ENCODE measurements at regions not wholly inside any gene's neighbourhood (a gene's known extent, or its start where the extent isn't known, plus 50 kb on each side); places are given as distances from the start of the nearest gene placed in this dataset.
A peak's percentile ranks its signal among the peaks of the same experiment; 100 is the strongest.

DNA sequence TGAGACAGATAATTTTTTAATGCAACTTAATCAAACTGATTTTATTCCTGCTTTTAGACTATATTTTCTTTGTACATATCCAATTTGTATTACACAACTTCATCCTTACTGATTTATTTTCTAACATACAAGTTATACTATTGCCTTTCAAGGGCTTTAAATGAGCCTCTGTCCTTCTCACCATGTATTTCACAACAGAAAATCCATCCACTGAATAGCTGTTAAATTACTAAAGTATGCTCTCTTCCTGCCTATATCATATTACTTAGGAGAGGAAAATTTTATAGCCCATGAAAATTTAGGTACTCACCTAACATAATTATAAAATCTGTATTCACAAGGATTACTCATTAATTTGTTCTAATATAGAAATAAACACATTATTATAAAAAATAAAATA lies 528.6 kb downstream of the ANKRD50 start:
- Histone ChIP-seq H3K9ac (ENCODE audit: low read length) (no peak overlapping the region), H3K36me3 (ENCODE audit: insufficient read depth, low read length) (no peaks in the 10 kb centered on the region), H3K9me3 (ENCODE audit: low read length) (no peaks in the 10 kb centered on the region), H3K4me3 (ENCODE audit: low read depth in 1 of 2, low read length in 2 of 2) (no peak overlapping the region), H3K27ac (ENCODE audit: low read depth, low read length) (no peak overlapping the region), H3K27me3 (ENCODE audit: control insufficient read depth in 1 of 2, insufficient read depth in 2 of 2, low read length in 2 of 2) (no peaks in the 10 kb centered on the region), H3K4me1 (ENCODE audit: insufficient read depth, low read length) (no peaks in the 10 kb centered on the region)

GRCh38 chr4:124184792-124185191 lies 527.7 kb downstream of the ANKRD50 start:
- H3K4me3 ChIP-seq (ENCODE audit: low read depth in 1 of 2, low read length in 2 of 2) = no peak overlapping the region
- no peaks in the 10 kb centered on the region for H3K9me3 ChIP-seq (ENCODE audit: low read length)
- H3K4me1 ChIP-seq (ENCODE audit: insufficient read depth, low read length) = peaks cover 9% of the 10 kb centered on the region
- H3K9ac ChIP-seq (ENCODE audit: low read length) = no peak overlapping the region
- H3K27me3 ChIP-seq (ENCODE audit: control insufficient read depth in 1 of 2, insufficient read depth in 2 of 2, low read length in 2 of 2) = no peaks in the 10 kb centered on the region
- no peaks in the 10 kb centered on the region for H3K36me3 ChIP-seq (ENCODE audit: insufficient read depth, low read length)
- H3K27ac ChIP-seq (ENCODE audit: low read depth, low read length) = no peak overlapping the region

GRCh38 chr4:124188595-124188994 lies 523.9 kb downstream of the ANKRD50 start:
- peak overlapping the region; percentile 17 for H3K27ac ChIP-seq (ENCODE audit: low read depth, low read length)
- H3K9ac ChIP-seq (ENCODE audit: low read length) = no peak overlapping the region
- H3K36me3 ChIP-seq (ENCODE audit: insufficient read depth, low read length) = no peaks in the 10 kb centered on the region
- no peaks in the 10 kb centered on the region for H3K9me3 ChIP-seq (ENCODE audit: low read length)
- H3K4me1 ChIP-seq (ENCODE audit: insufficient read depth, low read length) = peaks cover 13% of the 10 kb centered on the region
- H3K4me3 ChIP-seq (ENCODE audit: low read depth in 1 of 2, low read length in 2 of 2) = no peak overlapping the region
- H3K27me3 ChIP-seq (ENCODE audit: control insufficient read depth in 1 of 2, insufficient read depth in 2 of 2, low read length in 2 of 2) = no peaks in the 10 kb centered on the region

- Histone ChIP-seq H3K4me3 (ENCODE audit: low read depth in 1 of 2, low read length in 2 of 2) (no peak overlapping the region), H3K9me3 (ENCODE audit: low read length) (no peaks in the 10 kb centered on the region), H3K27me3 (ENCODE audit: control insufficient read depth in 1 of 2, insufficient read depth in 2 of 2, low read length in 2 of 2) (no peaks in the 10 kb centered on the region), H3K4me1 (ENCODE audit: insufficient read depth, low read length) (peaks cover 13% of the 10 kb centered on the region), H3K36me3 (ENCODE audit: insufficient read depth, low read length) (no peaks in the 10 kb centered on the region), H3K9ac (ENCODE audit: low read length) (no peak overlapping the region), H3K27ac (ENCODE audit: low read depth, low read length) (peak overlapping the region; percentile 17)
Observed at GRCh38 chr4:124189545-124189944, 523.0 kb downstream of the ANKRD50 start.

DNA sequence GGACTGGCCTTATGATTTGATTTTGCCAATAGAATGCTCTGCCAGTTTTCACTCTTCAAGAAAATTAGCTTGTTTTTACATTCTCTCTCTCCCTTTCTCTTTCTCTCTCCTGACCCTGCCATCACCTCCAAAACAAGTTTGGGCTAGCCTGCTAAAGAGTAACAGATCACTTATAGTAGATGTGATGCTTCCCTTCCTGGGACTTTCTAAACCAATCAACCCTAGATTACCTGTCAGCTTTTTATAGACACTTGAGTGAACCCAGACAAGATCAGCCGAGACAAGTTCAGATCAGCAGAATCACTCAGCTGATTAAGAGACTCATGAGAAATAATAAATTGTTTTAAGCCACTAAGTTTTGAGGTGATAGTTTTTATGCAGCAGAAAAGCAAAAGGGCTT lies 521.2 kb downstream of the ANKRD50 start:
- peaks cover 13% of the 10 kb centered on the region for H3K4me1 ChIP-seq (ENCODE audit: insufficient read depth, low read length)
- no peaks in the 10 kb centered on the region for H3K9me3 ChIP-seq (ENCODE audit: low read length)
- H3K27ac ChIP-seq (ENCODE audit: low read depth, low read length) = no peak overlapping the region
- no peaks in the 10 kb centered on the region for H3K36me3 ChIP-seq (ENCODE audit: insufficient read depth, low read length)
- no peak overlapping the region for H3K9ac ChIP-seq (ENCODE audit: low read length)
- no peaks in the 10 kb centered on the region for H3K27me3 ChIP-seq (ENCODE audit: control insufficient read depth in 1 of 2, insufficient read depth in 2 of 2, low read length in 2 of 2)
- no peak overlapping the region for H3K4me3 ChIP-seq (ENCODE audit: low read depth in 1 of 2, low read length in 2 of 2)

- Histone ChIP-seq H3K4me3 (ENCODE audit: low read depth in 1 of 2, low read length in 2 of 2) (no peak overlapping the region), H3K27me3 (ENCODE audit: control insufficient read depth in 1 of 2, insufficient read depth in 2 of 2, low read length in 2 of 2) (no peaks in the 10 kb centered on the region), H3K27ac (ENCODE audit: low read depth, low read length) (no peak overlapping the region), H3K4me1 (ENCODE audit: insufficient read depth, low read length) (peaks cover 13% of the 10 kb centered on the region), H3K9ac (ENCODE audit: low read length) (no peak overlapping the region), H3K36me3 (ENCODE audit: insufficient read depth, low read length) (no peaks in the 10 kb centered on the region), H3K9me3 (ENCODE audit: low read length) (no peaks in the 10 kb centered on the region)
Observed at GRCh38 chr4:124192544-124192943, 520.0 kb downstream of the ANKRD50 start.

DNA sequence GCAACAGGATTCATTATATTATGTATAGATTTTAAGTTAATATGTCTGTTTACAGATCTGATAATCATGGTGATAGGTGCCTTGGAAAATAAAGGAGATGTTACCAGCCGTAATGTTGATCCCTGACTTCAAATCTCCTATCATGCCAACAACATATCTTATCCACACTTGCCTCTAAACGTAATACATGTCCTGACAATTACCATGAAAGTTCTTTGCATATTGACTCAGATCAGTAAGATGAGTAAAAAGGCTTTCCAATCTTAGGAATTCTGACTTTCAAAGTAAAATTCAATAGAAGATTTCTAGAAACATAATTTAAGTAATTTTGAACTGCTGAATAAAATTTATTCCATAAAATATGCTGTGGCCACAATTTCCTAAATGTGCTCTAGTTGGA lies 513.3 kb downstream of the ANKRD50 start:
- Histone ChIP-seq H3K4me1 (ENCODE audit: insufficient read depth, low read length) (peaks cover 30% of the 10 kb centered on the region), H3K27ac (ENCODE audit: low read depth, low read length) (no peak overlapping the region), H3K36me3 (ENCODE audit: insufficient read depth, low read length) (no peaks in the 10 kb centered on the region), H3K4me3 (ENCODE audit: low read depth in 1 of 2, low read length in 2 of 2) (no peak overlapping the region), H3K9ac (ENCODE audit: low read length) (no peak overlapping the region), H3K27me3 (ENCODE audit: control insufficient read depth in 1 of 2, insufficient read depth in 2 of 2, low read length in 2 of 2) (no peaks in the 10 kb centered on the region), H3K9me3 (ENCODE audit: low read length) (no peaks in the 10 kb centered on the region)

DNA sequence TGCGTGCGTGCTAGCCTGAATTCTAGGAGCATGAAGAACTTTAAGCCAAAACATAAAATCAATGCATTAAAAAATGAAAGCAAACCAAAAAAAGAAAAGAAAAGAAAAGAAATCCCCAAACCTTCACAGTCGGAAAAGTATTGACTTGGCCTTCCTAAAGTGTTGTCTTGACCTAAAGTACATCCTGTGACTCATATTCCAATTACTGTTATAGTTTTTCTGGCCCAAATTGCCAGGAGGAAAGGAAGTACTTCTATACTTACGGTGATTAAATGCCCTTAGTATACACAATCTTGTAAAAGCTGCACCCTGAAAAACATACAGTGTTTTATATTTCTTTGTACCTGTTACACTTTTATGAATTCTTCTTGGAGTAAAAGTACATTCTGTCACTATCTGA lies 512.8 kb downstream of the ANKRD50 start:
- Histone ChIP-seq H3K36me3 (ENCODE audit: insufficient read depth, low read length) (no peaks in the 10 kb centered on the region), H3K9ac (ENCODE audit: low read length) (no peak overlapping the region), H3K9me3 (ENCODE audit: low read length) (no peaks in the 10 kb centered on the region), H3K4me1 (ENCODE audit: insufficient read depth, low read length) (peaks cover 31% of the 10 kb centered on the region), H3K27ac (ENCODE audit: low read depth, low read length) (no peak overlapping the region), H3K4me3 (ENCODE audit: low read depth in 1 of 2, low read length in 2 of 2) (no peak overlapping the region), H3K27me3 (ENCODE audit: control insufficient read depth in 1 of 2, insufficient read depth in 2 of 2, low read length in 2 of 2) (no peaks in the 10 kb centered on the region)

- no peaks in the 10 kb centered on the region for H3K36me3 ChIP-seq (ENCODE audit: insufficient read depth, low read length)
- no peak overlapping the region for H3K9ac ChIP-seq (ENCODE audit: low read length)
- H3K27ac ChIP-seq (ENCODE audit: low read depth, low read length) = no peak overlapping the region
- H3K4me3 ChIP-seq (ENCODE audit: low read depth in 1 of 2, low read length in 2 of 2) = no peak overlapping the region
- no peaks in the 10 kb centered on the region for H3K27me3 ChIP-seq (ENCODE audit: control insufficient read depth in 1 of 2, insufficient read depth in 2 of 2, low read length in 2 of 2)
- H3K4me1 ChIP-seq (ENCODE audit: insufficient read depth, low read length) = peaks cover 31% of the 10 kb centered on the region
- no peaks in the 10 kb centered on the region for H3K9me3 ChIP-seq (ENCODE audit: low read length)
Observed at GRCh38 chr4:124201636-124202035, 510.9 kb downstream of the ANKRD50 start.

DNA sequence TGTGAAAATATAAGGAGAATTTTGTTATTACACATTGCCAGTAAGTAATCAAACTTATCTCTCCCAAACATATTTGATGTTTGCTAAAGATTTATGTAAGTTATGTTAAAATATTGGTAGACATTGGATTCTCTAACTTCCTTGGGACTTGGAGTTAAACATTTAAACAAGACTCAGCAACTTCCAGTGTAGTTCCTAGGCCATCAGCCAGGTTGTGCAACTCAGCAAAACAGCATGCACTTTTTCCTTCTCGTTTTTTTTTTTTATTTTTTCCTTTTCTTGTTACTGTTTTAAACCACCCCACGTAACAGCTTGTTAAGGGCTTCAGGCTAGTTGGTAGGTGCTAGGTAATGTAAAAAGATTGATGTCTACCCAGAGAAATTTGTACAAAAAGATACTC lies 510.4 kb downstream of the ANKRD50 start:
- Histone ChIP-seq H3K27me3 (ENCODE audit: control insufficient read depth in 1 of 2, insufficient read depth in 2 of 2, low read length in 2 of 2) (no peaks in the 10 kb centered on the region), H3K36me3 (ENCODE audit: insufficient read depth, low read length) (no peaks in the 10 kb centered on the region), H3K9ac (ENCODE audit: low read length) (no peak overlapping the region), H3K4me1 (ENCODE audit: insufficient read depth, low read length) (peaks cover 31% of the 10 kb centered on the region), H3K4me3 (ENCODE audit: low read depth in 1 of 2, low read length in 2 of 2) (no peak overlapping the region), H3K9me3 (ENCODE audit: low read length) (no peaks in the 10 kb centered on the region), H3K27ac (ENCODE audit: low read depth, low read length) (no peak overlapping the region)

GRCh38 chr4:124203613-124204238 lies 508.8 kb downstream of the ANKRD50 start:
- H3K27ac ChIP-seq (ENCODE audit: low read depth, low read length) = no peak overlapping the region
- no peaks in the 10 kb centered on the region for H3K9me3 ChIP-seq (ENCODE audit: low read length)
- no peak overlapping the region for H3K9ac ChIP-seq (ENCODE audit: low read length)
- H3K4me1 ChIP-seq (ENCODE audit: insufficient read depth, low read length) = peaks cover 31% of the 10 kb centered on the region
- H3K27me3 ChIP-seq (ENCODE audit: control insufficient read depth in 1 of 2, insufficient read depth in 2 of 2, low read length in 2 of 2) = no peaks in the 10 kb centered on the region
- H3K36me3 ChIP-seq (ENCODE audit: insufficient read depth, low read length) = no peaks in the 10 kb centered on the region
- H3K4me3 ChIP-seq (ENCODE audit: low read depth in 1 of 2, low read length in 2 of 2) = no peak overlapping the region

DNA sequence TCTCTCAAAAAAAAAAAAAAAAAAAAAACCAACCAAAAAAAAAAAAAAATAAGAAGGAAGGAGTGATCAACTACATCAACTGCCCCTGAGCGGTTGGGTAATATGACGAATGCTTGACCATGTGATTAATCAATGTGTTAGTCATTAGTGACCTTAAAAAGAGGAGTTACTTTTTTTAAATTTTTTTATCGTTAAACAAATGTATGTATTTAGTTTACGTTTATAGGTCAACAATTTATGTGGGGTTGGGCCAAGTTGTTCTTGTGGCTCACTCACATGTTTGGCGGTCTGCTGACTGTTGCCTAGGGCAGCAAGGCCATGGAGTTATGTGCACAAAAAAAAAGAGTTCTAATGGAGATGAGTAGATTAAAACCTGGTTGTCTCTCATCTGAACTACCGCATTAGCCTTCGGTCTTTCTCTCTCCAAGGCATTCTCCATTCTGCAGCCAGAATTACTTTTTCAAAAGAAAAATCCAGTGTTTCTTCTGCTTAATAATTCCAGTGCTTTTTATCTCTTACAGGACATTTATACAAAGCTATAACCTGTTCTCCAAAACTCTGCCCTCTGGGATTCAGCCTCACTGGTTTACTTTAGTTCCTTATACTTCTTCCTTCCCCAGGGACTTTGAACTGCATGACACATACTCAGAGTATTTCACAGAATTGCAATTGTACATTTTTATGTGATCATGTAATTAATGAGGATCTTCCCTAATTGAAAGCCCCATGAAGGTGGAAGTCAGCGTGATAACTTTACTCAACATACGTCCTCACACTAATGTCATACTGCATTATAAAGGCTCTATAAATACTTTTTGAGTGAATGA lies 505.5 kb downstream of the ANKRD50 start:
- H3K27me3 ChIP-seq (ENCODE audit: control insufficient read depth in 1 of 2, insufficient read depth in 2 of 2, low read length in 2 of 2) = no peaks in the 10 kb centered on the region
- H3K9ac ChIP-seq (ENCODE audit: low read length) = no peak overlapping the region
- H3K36me3 ChIP-seq (ENCODE audit: insufficient read depth, low read length) = no peaks in the 10 kb centered on the region
- no peak overlapping the region for H3K4me3 ChIP-seq (ENCODE audit: low read depth in 1 of 2, low read length in 2 of 2)
- H3K4me1 ChIP-seq (ENCODE audit: insufficient read depth, low read length) = peaks cover 30% of the 10 kb centered on the region
- H3K9me3 ChIP-seq (ENCODE audit: low read length) = no peaks in the 10 kb centered on the region
- H3K27ac ChIP-seq (ENCODE audit: low read depth, low read length) = no peak overlapping the region

Data from muscle layer of colon (tissue), 2 donors.